ENCODE measurements at regions not wholly inside any gene's neighbourhood (a gene's known extent, or its start where the extent isn't known, plus 50 kb on each side); places are given as distances from the start of the nearest gene placed in this dataset.

- no peak for TF ChIP-seq POLR2A (IDR thresholded peaks at IDR 0.05)
- TF ChIP-seq, protein P1, sequence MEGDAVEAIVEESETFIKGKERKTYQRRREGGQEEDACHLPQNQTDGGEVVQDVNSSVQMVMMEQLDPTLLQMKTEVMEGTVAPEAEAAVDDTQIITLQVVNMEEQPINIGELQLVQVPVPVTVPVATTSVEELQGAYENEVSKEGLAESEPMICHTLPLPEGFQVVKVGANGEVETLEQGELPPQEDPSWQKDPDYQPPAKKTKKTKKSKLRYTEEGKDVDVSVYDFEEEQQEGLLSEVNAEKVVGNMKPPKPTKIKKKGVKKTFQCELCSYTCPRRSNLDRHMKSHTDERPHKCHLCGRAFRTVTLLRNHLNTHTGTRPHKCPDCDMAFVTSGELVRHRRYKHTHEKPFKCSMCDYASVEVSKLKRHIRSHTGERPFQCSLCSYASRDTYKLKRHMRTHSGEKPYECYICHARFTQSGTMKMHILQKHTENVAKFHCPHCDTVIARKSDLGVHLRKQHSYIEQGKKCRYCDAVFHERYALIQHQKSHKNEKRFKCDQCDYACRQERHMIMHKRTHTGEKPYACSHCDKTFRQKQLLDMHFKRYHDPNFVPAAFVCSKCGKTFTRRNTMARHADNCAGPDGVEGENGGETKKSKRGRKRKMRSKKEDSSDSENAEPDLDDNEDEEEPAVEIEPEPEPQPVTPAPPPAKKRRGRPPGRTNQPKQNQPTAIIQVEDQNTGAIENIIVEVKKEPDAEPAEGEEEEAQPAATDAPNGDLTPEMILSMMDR (IDR thresholded peaks at IDR 0.05), result no peak
These were observed 223.1 kb downstream of the EFCAB11 start for GRCh38 chr14:89731396-89731933.
